ENCODE measurements at regions not wholly inside any gene's neighbourhood (a gene's known extent, or its start where the extent isn't known, plus 50 kb on each side); places are given as distances from the start of the nearest gene placed in this dataset.
"Not testable (repeated sequence)": the region's sequence is repeated elsewhere in the genome, so short reads cannot be mapped to it uniquely, and the experiment has no call there.

DNA sequence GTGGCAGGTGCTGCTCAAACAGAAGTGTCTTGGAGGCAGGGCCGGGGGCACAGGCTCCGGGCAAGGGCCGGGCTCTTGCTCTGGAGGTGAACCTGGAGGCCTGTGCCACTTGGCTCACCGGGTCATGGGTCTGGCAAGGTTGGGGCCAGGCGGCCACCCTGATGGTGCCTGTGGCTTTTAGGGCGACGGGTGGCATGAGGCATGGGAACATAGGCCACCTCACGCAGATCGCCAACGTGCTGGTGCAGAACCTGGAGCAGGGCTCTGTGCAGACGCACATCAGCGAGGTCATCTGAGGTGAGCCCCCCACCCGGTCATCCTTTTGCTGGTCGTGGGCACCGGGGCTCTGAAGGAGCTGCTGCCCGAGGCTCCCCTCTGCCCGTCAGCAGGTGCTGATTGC, 202.7 kb downstream of the LIPI start:
- DNase-seq, result not testable (repeated sequence)

DNA sequence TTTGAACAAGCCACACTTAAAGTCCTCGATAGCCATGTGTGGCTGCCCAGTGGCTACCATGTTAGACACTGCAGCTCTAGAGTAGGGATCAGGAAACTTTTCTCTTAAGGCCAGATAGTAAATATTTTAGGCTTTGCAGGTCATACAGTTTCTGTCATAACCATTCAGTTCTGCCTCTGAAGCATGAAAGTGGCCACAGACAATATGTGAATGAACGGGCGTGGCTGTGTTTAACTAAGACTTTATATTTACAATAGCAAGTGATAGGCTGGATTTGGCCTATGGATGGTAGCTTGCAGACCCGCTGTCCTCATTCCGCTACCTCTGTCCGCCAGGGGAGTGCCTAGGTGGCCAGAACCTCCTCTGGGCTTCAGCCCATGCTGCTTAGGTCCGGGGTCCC, 204.6 kb downstream of the LIPI start:
- not testable (repeated sequence) for DNase-seq

DNA sequence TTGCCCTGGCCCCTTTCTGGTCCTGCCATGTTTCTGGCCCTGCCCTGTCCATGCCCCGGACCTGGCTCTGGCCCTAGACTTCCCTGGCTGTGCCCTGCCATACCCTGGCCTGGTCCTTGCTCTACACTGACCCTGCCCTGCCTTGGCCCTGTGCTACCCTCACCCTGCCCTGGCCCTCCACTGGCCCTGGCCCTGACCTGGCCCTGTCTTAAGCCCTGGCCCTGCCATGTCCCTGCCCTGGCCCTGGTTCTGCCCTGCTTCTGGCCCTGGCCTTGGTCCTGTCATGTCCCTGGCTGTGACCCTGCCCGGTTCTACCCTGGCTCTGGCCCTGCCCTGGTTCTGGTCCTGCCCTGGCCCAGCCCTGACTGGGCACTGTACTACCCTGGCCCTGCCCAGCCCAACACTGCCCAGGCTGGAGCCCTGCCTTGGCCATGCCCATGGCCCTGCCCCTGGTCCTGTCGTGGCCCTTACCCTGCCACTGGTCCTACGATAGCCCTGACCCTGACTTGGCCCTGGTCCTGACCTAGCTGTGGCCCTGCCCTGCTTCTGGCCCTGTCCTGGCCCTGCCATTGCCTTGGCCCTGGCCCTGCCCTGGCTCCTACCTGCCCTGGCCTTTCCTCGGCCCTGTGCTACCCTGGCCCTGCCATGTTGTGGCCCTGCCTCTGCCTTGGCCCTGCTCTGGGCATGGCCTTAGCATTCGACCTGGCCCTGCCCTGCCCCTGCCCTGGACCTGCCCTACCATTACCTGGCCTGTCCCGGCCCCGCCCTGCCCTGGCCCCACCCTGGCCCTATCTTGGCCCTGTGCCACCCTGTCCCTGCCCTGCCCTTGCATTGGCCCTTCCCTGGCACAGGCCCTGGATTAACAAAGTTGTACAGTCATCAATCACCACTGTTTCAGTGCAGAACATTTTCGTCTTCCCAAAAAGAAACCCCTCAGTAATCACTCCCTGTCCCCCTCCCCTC, 223.5 kb downstream of the LIPI start:
- DNase-seq, result not testable (repeated sequence)

DNA sequence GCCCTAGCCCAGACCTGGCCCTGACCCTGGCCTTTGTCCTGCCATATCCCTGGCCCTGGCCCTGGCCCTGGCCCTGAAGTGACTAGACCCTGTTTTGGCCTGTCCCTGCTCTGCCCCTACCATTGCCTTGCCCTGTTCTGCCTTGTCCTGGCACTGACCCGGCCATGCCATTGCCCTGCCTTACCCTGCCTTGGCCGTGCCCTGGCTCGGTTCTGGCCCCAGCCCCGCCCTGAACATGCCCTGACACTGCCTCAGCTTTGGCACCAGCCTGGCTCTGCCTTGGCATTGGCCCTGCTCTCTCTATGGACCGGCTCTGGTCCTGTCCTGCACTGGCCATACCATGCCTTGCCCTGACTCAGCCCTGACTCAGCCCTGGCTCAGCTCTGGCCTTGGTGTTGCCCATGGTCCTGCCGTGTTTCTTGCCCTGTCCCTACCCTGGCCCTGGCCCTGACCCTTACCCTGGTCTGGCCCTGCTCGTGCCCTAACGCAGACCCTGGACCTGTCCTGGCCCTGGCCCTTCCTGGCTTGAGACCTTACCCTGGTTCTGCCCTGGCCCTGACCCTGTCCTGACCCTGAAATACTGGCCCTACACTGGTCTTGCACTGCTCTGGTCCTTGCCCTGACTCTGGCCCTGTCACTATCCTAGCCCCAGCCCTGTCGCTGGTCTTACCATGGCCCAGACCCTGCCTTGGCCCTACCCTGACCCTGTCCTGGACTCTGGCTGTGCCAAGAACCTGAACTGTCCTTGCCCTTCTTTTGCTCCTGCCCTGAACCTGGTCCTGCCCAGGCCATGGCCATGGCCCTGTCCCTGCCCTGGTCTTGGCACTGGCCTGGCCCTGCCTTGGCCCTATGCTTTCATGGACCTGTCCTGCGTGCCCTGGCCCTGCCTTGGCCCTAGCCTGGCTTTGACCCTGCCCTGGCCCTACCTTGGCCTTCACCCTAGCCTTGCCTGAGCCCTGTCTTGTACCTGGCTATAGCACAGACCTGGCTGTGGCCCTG, 224.6 kb downstream of the LIPI start:
- DNase-seq, result not testable (repeated sequence)

DNA sequence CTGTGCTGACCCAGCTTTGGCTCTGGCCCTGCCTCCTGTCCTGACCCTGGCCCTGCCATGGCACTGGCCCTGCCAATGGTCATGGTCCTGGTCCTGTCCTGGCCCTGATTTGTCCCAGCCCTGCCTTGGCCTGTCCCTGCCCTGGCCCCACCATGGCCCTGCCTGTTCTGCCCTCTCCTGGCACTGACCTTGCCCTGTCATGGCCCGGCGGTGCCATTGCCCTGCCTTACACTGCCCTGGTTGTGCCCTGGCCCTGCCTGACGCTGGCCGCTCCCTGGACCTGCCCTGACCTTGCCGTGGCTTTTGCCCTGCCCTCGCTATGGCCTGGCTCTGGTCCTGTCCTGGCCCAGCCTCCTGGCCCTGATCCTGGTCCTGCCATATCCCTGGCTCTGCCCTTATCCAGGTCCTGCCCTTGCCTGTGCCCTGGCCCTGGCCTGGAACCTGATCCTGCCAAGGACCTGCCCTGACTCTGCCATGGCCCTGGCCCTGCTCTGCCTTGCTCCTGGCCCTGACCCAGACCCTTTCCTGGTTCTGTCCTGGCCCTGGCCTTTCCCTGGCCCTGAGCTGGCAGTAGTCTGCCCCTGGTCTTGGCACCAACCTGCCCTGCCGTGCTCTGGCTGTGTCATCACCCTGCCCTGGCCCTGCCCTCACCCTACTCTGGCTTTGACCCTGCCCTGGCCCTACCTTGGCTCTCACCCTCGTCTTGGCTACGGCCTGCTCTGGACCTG, 225.5 kb downstream of the LIPI start:
- DNase-seq, result not testable (repeated sequence)

DNA sequence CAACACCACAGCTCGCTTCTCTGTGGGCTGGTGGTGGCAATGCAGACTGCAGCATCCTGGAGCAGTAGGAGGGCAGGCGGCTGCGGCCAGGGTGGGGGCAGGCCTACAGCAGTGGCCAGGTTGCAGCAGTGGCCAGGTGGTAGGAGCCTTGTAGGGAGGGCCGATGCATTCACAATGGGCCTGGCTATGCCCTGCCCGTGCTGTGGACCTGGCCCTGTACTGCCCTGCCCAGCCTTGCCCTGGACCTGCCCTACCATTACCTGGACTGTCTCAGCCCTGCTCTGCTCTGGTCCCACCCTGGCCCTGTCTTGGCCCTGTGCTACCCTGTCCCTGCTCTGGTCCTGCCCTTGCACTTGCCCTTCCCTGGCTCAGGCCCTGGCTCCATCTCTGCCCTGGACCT, 226.0 kb downstream of the LIPI start:
- not testable (repeated sequence) for DNase-seq

DNA sequence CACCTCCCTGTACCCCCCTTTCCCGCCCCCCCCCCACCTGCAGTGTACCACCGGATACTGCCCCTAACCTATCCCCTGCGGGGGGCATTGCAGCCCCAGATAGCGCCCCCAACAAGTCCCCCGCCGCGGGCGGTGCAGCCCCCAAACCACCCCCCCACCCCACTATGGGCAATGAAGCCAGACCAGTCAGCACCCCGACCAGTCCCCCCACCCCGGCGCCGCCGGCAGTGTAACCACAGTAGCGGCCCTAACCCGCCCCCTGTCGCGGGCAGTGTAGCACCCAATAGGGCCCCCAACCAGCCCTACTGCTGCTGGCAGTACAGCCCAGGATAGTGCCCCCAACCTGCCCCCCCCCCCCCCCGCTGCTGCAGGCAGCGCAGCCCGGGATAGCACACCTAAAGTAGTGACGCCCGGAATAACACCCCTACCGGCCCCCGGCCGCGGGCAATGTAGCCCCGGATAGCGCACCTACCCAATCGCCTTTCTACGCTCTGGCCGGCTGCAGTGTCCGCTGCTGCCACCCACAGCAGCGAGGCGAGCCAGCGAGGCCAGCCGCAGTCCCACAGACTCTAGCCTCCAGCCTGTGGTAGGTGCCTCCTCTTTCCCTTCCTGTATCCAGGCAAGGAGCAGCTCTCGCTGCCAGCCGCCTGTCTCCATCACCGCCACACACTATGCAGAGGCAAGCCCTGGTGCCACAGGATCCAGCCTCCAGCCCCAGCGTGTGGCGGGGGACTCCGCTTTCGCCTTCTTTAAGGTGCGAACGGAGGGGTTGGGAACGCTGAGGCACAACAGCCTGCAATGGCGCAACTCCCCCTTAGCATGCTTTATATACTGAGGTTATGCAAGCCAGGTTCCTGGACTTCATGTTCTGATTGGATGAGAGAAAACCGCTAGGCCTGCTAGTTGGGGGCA, 229.3 kb downstream of the LIPI start:
- DNase-seq, result not testable (repeated sequence)

DNA sequence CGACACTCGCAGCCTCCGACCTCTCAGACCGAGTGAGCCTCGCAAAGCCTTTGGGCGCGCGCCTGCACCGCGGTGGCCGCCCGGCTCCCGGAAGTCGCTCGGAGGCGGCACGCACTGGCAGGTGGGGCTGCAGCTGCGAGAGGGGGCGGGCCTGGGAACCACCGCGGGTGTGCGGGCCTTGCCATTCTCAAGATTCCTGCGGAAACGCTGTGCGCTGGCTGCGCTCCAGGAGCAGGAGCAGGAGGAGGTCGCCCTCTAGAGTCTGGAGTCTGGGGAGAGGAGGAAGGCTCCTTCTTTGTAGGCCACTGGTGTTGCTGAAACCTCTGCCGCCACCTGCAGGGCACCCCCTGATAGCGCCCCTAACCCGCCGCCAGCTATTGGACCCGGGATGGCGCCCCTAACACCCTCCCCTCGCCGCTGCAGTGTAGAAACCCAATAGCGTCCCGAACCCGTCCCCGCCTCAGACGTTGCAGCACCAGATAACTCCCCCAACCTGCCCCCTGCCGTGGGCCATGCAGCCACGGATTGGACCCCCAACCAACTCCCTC, 230.6 kb downstream of the LIPI start:
- not testable (repeated sequence) for DNase-seq

DNA sequence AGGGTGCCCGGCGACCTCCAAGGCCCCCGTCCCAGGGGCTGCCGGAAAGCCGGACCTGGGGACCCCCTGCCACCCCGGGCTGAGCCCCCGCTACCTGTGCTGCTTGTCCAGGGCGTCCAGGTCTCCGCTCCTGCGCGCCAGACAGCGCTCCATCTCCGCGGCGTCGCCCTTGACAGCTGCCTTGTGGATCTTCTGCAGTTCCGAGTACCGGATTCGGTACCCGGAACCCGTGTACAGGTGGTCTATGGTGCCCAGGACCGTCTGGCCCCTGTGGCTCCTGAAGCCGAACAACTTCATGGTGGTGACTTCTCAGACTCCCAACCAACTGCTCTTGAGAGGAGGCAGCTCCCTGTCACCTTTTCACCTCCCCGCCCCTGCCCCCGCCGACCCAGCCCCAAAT, 231.1 kb downstream of the LIPI start:
- DNase-seq, result not testable (repeated sequence)

DNA sequence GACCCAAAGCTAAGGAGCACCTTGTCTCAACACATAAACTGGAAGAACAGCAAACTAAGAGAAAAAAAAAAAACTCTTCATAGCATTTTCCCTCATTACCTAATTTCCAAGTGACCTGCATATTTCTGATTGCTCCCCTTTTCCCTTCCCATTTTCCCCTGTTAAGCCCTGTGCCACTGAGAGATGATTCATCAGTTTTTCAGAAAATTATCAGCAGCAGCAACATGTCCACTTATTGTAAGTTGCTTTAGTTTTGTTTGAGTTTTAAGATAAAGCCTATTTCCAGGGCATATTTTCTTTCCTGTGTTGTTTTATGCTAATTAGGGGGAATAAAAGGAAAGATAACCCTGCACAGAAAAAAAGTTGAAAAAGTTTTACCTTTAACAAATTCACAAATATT, 236.2 kb downstream of the LIPI start:
- not testable (repeated sequence) for DNase-seq

DNA sequence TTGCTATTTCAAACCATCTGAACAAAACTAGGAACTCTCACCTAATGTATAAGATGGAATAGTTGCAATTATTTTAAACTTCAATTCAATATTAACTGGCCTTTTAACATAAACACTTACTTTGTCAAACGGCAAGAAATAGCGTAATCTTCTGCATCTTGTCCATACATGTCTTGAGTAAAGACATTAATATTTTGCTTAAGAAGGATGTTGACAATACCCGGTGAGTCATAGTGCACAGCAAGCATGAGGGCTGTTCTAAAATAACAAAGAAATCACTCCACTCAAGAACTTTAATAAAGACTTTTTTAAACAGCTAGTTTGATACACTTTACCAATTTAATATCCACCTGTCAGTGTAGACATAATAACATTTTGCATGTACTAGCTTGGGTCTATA, 240.9 kb downstream of the LIPI start:
- not testable (repeated sequence) for DNase-seq

DNA sequence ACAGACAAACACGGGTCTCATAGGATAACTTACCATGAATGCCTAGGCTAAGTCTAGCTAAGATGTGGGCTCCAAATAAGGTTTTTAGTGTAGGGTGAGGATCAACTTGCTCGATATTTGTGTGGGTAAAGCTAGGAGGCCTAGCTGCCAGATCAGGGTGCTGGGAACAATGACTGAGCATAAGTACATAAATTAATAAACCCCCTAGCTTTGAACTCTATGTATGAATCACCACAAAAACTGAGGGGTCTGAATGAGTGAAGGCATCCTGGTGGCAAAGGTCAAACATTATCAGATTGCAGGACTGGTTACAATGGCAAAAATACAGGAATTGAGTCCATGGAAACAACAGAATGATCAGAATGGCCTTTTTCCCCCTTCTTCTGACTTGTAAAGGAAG, 241.8 kb downstream of the LIPI start:
- not testable (repeated sequence) for DNase-seq

DNA sequence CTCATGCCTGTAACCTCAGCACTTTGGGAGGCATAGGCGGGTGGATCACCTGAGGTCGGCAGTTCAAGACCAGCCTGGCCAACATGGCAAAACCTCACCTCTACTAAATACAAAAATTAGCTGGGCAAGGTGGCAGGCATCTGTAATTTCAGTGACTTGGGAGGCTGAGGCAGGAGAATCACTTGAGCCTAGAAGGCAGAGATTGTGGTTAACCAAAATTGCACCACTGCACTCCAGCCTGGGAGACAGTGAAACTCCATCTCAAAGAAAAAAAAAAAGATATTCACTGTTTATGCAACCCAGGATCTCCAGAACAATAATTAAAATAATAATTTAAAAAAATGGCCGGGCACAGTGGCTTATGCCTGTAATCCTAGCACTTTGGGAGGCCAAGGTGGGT, 247.5 kb downstream of the LIPI start:
- not testable (repeated sequence) for DNase-seq

DNA sequence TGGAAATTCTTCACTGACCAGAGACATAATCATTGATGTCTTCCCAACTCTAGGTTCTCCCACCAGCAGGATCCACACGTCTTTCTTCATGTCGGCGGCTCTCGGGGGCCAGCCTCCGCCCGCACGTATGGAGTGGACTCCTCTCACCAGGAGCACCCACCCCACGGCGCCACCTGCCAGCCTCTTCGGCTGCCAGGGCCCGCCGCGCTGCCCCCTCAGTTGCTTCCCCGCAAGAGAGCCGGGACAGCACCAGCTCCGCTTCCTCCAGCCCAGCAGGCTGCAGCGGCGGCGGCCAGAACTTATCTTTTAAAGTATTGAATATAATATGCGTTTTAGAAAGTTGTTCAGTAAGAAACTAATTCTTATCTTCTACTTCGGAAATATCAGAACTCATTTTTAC, 273.5 kb downstream of the LIPI start:
- DNase-seq, result no peak

DNA sequence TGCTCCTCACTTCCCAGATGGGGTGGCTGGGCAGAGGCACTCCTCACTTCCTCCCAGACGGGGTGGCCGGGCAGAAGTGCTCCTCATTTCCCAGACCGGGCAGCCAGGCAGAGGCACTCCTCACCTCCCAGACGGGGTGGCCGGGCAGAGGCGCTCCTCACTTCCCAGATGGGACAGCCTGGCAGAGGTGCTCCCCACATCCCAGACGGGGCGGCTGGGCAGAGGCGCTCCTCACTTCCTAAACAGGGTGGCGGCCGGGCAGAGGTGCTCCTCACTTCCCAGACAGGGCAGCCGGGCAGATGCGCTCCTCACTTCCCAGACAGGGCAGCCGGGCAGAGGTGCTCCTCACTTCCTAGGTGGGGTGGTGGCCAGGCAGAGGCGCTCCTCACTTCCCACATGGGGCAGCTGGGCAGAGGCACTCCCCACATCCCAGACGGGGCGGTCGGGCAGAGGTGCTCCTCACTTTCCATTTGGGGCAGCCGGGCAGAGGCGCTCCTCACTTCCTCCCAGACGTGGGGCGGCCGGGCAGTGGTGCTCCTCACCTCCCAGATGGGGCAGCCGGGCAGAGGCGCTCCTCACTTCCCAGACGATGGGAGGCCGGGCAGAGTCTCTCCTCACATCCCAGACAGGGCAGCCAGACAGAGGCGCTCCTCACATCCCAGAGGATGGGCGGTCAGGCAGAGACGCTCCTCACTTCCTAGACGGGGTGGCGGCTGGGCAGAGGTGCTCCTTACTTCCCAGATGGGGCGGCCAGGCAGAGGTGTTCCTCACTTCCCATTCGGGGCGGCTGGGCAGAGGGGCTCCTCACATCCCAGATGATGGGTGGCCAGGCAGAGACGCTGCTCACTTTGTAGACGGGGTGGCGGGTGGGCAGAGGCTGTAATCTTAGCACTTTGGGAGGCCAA, 274.5 kb downstream of the LIPI start:
- DNase-seq, result not testable (repeated sequence)

DNA sequence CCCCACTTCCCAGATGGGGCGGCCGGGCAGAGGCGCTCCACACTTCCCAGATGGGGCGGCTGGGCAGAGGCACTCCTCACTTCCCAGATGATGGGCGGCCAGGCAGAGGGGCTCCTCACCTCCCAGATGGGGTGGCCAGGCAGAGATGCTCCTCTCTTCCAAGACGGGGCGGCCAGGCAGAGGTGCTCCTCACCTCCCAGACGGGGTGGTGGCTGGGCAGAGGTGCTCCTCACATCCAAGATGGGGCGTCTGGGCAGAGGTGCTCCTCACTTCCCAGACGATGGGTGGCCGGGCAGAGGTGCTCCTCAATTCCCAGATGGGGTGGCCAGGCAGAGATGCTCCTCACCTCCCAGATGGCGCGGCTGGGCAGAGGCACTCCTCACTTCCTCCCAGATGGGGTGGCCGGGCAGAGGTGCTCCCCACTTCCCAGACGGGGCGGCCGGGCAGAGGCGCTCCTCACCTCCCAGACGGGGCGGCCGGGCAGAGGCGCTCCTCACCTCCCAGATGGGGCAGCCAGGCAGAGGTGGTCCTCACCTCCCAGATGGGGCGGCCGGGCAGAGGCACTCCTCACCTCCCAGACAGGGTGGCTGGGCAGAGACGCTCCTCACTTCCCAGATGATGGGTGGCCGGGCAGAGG, 275.2 kb downstream of the LIPI start:
- DNase-seq, result not testable (repeated sequence)

DNA sequence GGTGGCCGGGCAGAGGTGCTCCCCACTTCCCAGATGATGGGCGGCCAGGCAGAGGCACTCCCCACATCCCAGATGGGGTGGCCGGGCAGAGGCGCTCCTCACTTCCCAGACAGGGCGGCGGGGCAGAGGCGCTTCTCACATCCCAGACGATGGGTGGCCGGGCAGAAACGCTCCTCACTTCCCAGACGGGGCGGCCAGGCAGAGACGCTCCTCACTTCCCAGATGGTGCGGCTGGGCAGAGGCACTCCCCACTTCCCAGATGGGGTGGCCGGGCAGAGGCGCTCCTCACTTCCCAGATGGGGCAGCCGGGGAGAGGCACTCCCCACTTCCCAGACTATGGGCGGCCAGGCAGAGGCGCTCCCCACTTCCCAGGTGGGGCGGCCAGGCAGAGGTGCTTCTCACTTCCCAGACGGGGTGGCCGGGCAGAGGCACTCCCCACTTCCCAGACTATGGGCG, 275.8 kb downstream of the LIPI start:
- not testable (repeated sequence) for DNase-seq

DNA sequence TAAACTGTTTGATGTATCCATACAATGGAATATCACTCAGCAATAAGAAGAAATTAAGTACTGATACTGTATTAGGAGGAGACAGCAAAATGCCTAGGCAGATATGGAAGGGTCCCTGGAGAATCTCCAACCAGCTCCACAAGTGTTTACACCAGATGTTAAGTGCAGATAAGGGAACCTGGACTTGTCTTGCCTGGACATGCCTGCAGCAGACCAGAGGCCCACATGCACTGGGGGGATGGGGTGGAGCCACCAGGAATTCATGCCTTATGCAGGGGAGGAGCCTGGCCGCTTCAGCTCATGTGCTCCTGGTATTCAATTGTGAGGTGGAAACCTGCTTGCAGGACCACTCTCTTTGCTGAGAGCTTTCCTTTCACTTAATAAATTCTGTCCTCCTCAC, 287.6 kb downstream of the LIPI start:
- not testable (repeated sequence) for DNase-seq

DNA sequence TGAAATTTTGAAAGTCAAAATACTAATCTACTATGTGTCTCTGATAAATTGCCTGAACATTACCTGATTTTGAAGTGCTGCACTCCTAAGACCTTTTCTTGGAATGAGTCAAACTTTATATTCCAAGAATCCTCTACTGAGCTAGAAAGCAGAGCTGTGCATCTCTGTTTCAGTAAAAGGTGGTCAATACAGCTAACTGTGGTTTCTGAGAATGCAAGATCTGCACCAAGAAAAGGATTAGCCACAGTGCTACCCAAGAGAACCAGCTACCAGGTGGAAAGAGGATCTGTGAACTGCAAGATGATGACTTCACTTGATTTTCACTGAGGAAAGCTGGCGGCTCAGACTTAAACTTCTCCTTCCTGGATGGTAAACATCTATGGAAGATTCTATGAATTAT, 289.3 kb downstream of the LIPI start:
- not testable (repeated sequence) for DNase-seq
